ENCODE measurements at regions not wholly inside any gene's neighbourhood (a gene's known extent, or its start where the extent isn't known, plus 50 kb on each side); places are given as distances from the start of the nearest gene placed in this dataset.

DNA sequence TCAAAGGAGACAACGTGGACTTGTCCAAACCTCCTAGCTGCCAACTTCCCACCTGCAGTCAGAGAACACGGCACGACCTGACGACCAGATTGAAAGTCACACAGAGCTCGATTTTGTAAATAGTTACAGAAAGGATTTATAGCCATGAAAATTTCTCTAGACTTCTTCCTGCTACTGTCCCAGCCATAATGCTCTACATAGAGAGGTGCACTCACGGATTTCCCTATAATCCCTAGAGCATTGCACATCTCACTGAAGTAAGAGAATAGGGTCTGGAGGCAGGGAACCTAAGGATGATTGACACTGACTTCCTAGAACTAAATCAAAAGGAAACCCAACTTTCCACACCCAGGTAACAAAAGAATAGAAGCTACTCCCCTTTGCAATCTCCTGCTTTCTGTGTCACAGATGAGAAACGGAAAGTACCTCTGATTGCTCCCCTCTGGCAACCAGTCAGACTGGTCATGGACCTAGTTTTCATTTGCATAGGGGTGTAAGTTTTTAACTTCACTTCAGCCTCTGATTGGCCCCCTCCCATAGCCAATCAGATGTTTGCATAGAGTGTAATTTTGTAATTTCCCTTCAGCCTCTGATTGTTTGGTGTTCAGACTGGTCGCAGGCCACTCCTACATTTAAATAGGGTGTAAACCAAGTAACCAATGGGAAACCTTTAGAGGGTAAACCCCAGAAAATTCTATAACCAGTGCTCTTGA is 58.6 kb upstream of the FBXO11 start:
- Histone ChIP-seq H3K27me3 (ENCODE audit: control insufficient read depth in 2 of 2, insufficient read depth in 2 of 2, low read length in 2 of 2) (peaks cover 3 to 5% of the 10 kb centered on the region in 2 experiments; a peak in 3 of 5 replicates), H3K4me1 (replicated peaks in 1 of 2; ENCODE audit: control insufficient read depth in 2 of 2, insufficient read depth in 2 of 2, low read length in 2 of 2) (no peaks in the 10 kb centered on the region), H2AFZ (ENCODE audit: low read depth, low read length) (0 out of 2 replicates have a peak overlapping the region, but pooled peaks have one; percentile 14), H3K79me2 (ENCODE audit: control insufficient read depth, insufficient read depth, low read length) (no peaks in the 10 kb centered on the region), H3K27ac (ENCODE audit: extremely low read depth, low read depth, low read length) (no peak overlapping the region), H3K36me3 (ENCODE audit: control insufficient read depth, insufficient read depth, low read length) (no peaks in the 10 kb centered on the region), H4K20me1 (replicated peaks; ENCODE audit: control insufficient read depth, insufficient read depth, low read length) (no peaks in the 10 kb centered on the region), H3K4me3 (no peak overlapping the region), H3K9ac (ENCODE audit: insufficient read depth in 1 of 2, low read depth in 2 of 2, low read length in 2 of 2) (no peak overlapping the region), H3K9me1 (ENCODE audit: control insufficient read depth, insufficient read depth, low read length) (no peaks in the 10 kb centered on the region), H3K4me2 (ENCODE audit: insufficient read depth, low read length) (no peak overlapping the region), H3K9me3 (replicated peaks; ENCODE audit: control insufficient read depth, insufficient read depth, low read depth, low read length) (no peaks in the 10 kb centered on the region)
- intact Hi-C loops (cut with micrococcal nuclease) (no loop called here), in situ Hi-C loops (cut with MboI) (no loop called here)
- BruUV-seq (replicated peaks), result no TSS peak
- ChIA-PET CTCF (ENCODE audit: low intra/inter-chr PET ratio) (no interaction called here), POLR2A (interaction anchor here (0.5 kb wide), 1 partner anchor 450 kb away, joined by 3 read pairs; no protein-coding TSS in a partner anchor)
- FAIRE-seq (no peak), DNase-seq (ENCODE audit: extremely low read depth in 1 of 4, low spot score in 3 of 4) (peak in 2 of 4 experiments; percentile 16), ATAC-seq (peak; percentile 91)
- TF ChIP-seq, protein P1, sequence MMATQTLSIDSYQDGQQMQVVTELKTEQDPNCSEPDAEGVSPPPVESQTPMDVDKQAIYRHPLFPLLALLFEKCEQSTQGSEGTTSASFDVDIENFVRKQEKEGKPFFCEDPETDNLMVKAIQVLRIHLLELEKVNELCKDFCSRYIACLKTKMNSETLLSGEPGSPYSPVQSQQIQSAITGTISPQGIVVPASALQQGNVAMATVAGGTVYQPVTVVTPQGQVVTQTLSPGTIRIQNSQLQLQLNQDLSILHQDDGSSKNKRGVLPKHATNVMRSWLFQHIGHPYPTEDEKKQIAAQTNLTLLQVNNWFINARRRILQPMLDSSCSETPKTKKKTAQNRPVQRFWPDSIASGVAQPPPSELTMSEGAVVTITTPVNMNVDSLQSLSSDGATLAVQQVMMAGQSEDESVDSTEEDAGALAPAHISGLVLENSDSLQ (IDR thresholded peaks at IDR 0.05), result peak; percentile 62
- TF ChIP-seq NFYB (IDR thresholded peaks at IDR 0.05; ENCODE audit: extremely low read depth, insufficient read length), result peak; percentile 9
- TF ChIP-seq, protein P2, sequence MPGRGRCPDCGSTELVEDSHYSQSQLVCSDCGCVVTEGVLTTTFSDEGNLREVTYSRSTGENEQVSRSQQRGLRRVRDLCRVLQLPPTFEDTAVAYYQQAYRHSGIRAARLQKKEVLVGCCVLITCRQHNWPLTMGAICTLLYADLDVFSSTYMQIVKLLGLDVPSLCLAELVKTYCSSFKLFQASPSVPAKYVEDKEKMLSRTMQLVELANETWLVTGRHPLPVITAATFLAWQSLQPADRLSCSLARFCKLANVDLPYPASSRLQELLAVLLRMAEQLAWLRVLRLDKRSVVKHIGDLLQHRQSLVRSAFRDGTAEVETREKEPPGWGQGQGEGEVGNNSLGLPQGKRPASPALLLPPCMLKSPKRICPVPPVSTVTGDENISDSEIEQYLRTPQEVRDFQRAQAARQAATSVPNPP (IDR thresholded peaks at IDR 0.05; ENCODE audit: borderline replicate concordance, insufficient read depth, insufficient read length), result no peak
- 6% methylated on average over 8 of the region's 8 CpGs for WGBS (ENCODE audit: insufficient coverage, low coverage, missing lambda C conversion rate)

All from K562 (cell line).